ENCODE measurements at regions not wholly inside any gene's neighbourhood (a gene's known extent, or its start where the extent isn't known, plus 50 kb on each side); places are given as distances from the start of the nearest gene placed in this dataset.

GRCh38 chr3:80334534-80334933 is 566.7 kb upstream of the ROBO1 start:
- no peaks in the 10 kb centered on the region for H3K27me3 ChIP-seq (ENCODE audit: control insufficient read depth in 2 of 2, insufficient read depth in 2 of 2, low read length in 2 of 2)
- intact Hi-C loops (cut with micrococcal nuclease) (no loop called here), in situ Hi-C loops (cut with MboI) (no loop called here)
- WGBS (ENCODE audit: insufficient coverage, low coverage, missing lambda C conversion rate) = 0% methylated on average over 2 of the region's 2 CpGs
- FAIRE-seq (no peak), ATAC-seq (no peak), DNase-seq (ENCODE audit: extremely low read depth in 1 of 4, low spot score in 3 of 4) (no peak)
- H3K4me2 ChIP-seq (ENCODE audit: insufficient read depth, low read length) = no peak overlapping the region
- POLR2A ChIA-PET = no interaction called here
- no peaks in the 10 kb centered on the region for H4K20me1 ChIP-seq (replicated peaks; ENCODE audit: control insufficient read depth, insufficient read depth, low read length)
- H3K4me3 ChIP-seq = no peak overlapping the region
- H3K4me1 ChIP-seq (replicated peaks in 1 of 2; ENCODE audit: control insufficient read depth in 2 of 2, insufficient read depth in 2 of 2, low read length in 2 of 2) = no peaks in the 10 kb centered on the region
- CTCF ChIA-PET (ENCODE audit: low intra/inter-chr PET ratio) = no interaction called here
- no peaks in the 10 kb centered on the region for H3K36me3 ChIP-seq (ENCODE audit: control insufficient read depth, insufficient read depth, low read length)
- no peak overlapping the region for H3K9ac ChIP-seq (ENCODE audit: insufficient read depth in 1 of 2, low read depth in 2 of 2, low read length in 2 of 2)
- no peaks in the 10 kb centered on the region for H3K79me2 ChIP-seq (ENCODE audit: control insufficient read depth, insufficient read depth, low read length)
- no peaks in the 10 kb centered on the region for H3K9me1 ChIP-seq (ENCODE audit: control insufficient read depth, insufficient read depth, low read length)
- no TSS peak for BruUV-seq (replicated peaks)
- no peak overlapping the region for H3K27ac ChIP-seq (ENCODE audit: extremely low read depth, low read depth, low read length)
- H3K9me3 ChIP-seq (replicated peaks; ENCODE audit: control insufficient read depth, insufficient read depth, low read depth, low read length) = no peaks in the 10 kb centered on the region
- no peak overlapping the region for H2AFZ ChIP-seq (ENCODE audit: low read depth, low read length)
- TF ChIP-seq CHD7 (IDR thresholded peaks at IDR 0.05; ENCODE audit: low read depth, low read length) (no peak), ZBTB33 (CRISPR knock-in tag; IDR thresholded peaks at IDR 0.05) (no peak), ZBTB49 (CRISPR knock-in tag; IDR thresholded peaks at IDR 0.05; ENCODE audit: borderline replicate concordance) (no peak), TAL1 (IDR thresholded peaks at IDR 0.05) (no peak), ZNF740 (CRISPR knock-in tag; IDR thresholded peaks at IDR 0.05) (no peak), ZNF740 (tag; IDR thresholded peaks at IDR 0.05) (no peak)

Data from K562 (cell line).